H1 (cell line): ENCODE measurements at regions not wholly inside any gene's neighbourhood (a gene's known extent, or its start where the extent isn't known, plus 50 kb on each side); places are given as distances from the start of the nearest gene placed in this dataset.

Source experiments
- CBX8 ChIP-seq: fragments of 300-800, 300-1000 bp; sonication (generic); IDR thresholded peaks from 2 replicates; pipeline ENCODE4 v1.7.1; 2016; ENCODE audit warnings: low read depth, low read length, borderline replicate concordance
- POLR2AphosphoS5 ChIP-seq: IDR thresholded peaks from 2 replicates; pipeline ENCODE4 v1.6.1; 2011; ENCODE audit warnings: low read depth, low read length
- TF ChIP-seq, protein P1 (sequence below): IDR thresholded peaks from 2 replicates; pipeline ENCODE4 v1.6.1; 2012; ENCODE audit warnings: low read length, inconsistent platforms

- TF ChIP-seq, protein P1, sequence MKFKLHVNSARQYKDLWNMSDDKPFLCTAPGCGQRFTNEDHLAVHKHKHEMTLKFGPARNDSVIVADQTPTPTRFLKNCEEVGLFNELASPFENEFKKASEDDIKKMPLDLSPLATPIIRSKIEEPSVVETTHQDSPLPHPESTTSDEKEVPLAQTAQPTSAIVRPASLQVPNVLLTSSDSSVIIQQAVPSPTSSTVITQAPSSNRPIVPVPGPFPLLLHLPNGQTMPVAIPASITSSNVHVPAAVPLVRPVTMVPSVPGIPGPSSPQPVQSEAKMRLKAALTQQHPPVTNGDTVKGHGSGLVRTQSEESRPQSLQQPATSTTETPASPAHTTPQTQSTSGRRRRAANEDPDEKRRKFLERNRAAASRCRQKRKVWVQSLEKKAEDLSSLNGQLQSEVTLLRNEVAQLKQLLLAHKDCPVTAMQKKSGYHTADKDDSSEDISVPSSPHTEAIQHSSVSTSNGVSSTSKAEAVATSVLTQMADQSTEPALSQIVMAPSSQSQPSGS = no peak
- TF ChIP-seq POLR2AphosphoS5 (no peak), CBX8 (no peak)
Measured at GRCh38 chr11:129686269-129686668, 129.4 kb upstream of the TMEM45B start (continued).
